Endothelial cell of umbilical vein (primary cell): ENCODE measurements at regions not wholly inside any gene's neighbourhood (a gene's known extent, or its start where the extent isn't known, plus 50 kb on each side); places are given as distances from the start of the nearest gene placed in this dataset.

Experiments
- BruUV-seq: library from RNA; stranded (reverse); fragments of 400-500 nt; replicated peaks from 2 replicates; lab custom pipeline; 2021; lab: Mats Ljungman, UMichigan
- CTCF ChIA-PET: fragments of 300-600, 350-600 bp; sonication (Branson Sonifier 250); formaldehyde crosslinking; loops from one replicate; lab custom pipeline; 2021; ENCODE audit warnings: antibody characterized with exemption, inconsistent platforms; lab: Charles Lee
- POLR2A ChIA-PET: fragments of 300-600, 350-600 bp; sonication (Branson Sonifier 250); formaldehyde crosslinking; loops from one replicate; lab custom pipeline; 2021; ENCODE audit warnings: antibody characterized with exemption, inconsistent platforms; lab: Charles Lee
- DNase-seq: peaks from one replicate; pipeline ENCODE4 v3.0.0-alpha.2; 2011; ENCODE audit warnings: low read depth, low spot score
- FAIRE-seq: peaks from 2 replicates; lab custom pipeline; 2011; peaks lifted over from hg19 to GRCh38; lab: Jason Lieb, UNC
- H2AFZ ChIP-seq: 2 replicates; pipeline ENCODE4 v1.6.0; 2012; ENCODE audit warnings: low read depth, low read length, control low read depth, inconsistent platforms
- H3K27ac ChIP-seq: 2 replicates; pipeline ENCODE4 v1.5.1; 2011; ENCODE audit warnings: low read depth, mild to moderate bottlenecking, control low read depth, low read length, moderate library complexity; ENCODE audit not compliant: insufficient read depth
- H3K27me3 ChIP-seq, 2 experiments: 2 replicates each; pipeline versions ENCODE4 v1.6.0 to v1.6.1; 2011; ENCODE audit warnings: low read length in 2 of 2, mixed read lengths in 1 of 2; ENCODE audit not compliant: control insufficient read depth in 2 of 2, insufficient read depth in 2 of 2
- H3K36me3 ChIP-seq, 2 experiments: 2 replicates in 1 of 2; 3 replicates in 1 of 2; pipeline ENCODE4 v1.5.1; 2011; ENCODE audit warnings: low read length in 2 of 2, mild to moderate bottlenecking in 1 of 2, moderate library complexity in 1 of 2; ENCODE audit not compliant: control insufficient read depth in 2 of 2, insufficient read depth in 2 of 2; ENCODE audit errors: extremely low read depth in 1 of 2
- H3K4me1 ChIP-seq: 3 replicates; pipeline ENCODE4 v1.5.1; 2011; ENCODE audit warnings: mild to moderate bottlenecking, low read length; ENCODE audit not compliant: control insufficient read depth, insufficient read depth; ENCODE audit errors: extremely low read depth
- H3K4me2 ChIP-seq: 2 replicates; pipeline ENCODE4 v1.6.1; 2011; ENCODE audit warnings: low read length, control low read depth, mixed read lengths; ENCODE audit not compliant: insufficient read depth
- H3K4me3 ChIP-seq, 3 experiments: fragments of 200-600 bp in 1 of 3; sonication (generic), shearing (Covaris generic) in 1 of 3; replicated peaks in 1 of 3; 2 replicates each; pipeline ENCODE4 v1.5.1; 2011 to 2016; ENCODE audit warnings: control low read depth in 3 of 3, low read length in 3 of 3, mild to moderate bottlenecking in 2 of 3, inconsistent platforms in 1 of 3, low read depth in 1 of 3, moderate library complexity in 1 of 3; ENCODE audit not compliant: insufficient read depth in 1 of 3
- H3K79me2 ChIP-seq: 2 replicates; pipeline ENCODE4 v1.6.0; 2012; ENCODE audit warnings: low read length, inconsistent platforms; ENCODE audit not compliant: control insufficient read depth, insufficient read depth
- H3K9ac ChIP-seq: replicated peaks from 2 replicates; pipeline ENCODE3; 2011; ENCODE audit warnings: low read length, control low read depth; ENCODE audit not compliant: insufficient read depth; ENCODE audit errors: extremely low read depth
- H3K9me1 ChIP-seq: replicated peaks from 3 replicates; pipeline ENCODE4 v1.6.0; 2011; ENCODE audit warnings: mild to moderate bottlenecking, low read length; ENCODE audit not compliant: control insufficient read depth, insufficient read depth; ENCODE audit errors: extremely low read depth
- H3K9me3 ChIP-seq: replicated peaks from 2 replicates; pipeline ENCODE4 v1.5.1; 2012; ENCODE audit warnings: low read length, inconsistent platforms; ENCODE audit not compliant: control insufficient read depth, insufficient read depth
- H4K20me1 ChIP-seq: replicated peaks from 2 replicates; pipeline ENCODE3; 2011; ENCODE audit warnings: mild to moderate bottlenecking, low read length; ENCODE audit not compliant: control insufficient read depth, insufficient read depth; ENCODE audit errors: extremely low read depth
- EZH2 ChIP-seq: IDR thresholded peaks from 2 replicates; pipeline ENCODE4 v1.6.1; 2012; ENCODE audit warnings: borderline replicate concordance, low read depth, mild to moderate bottlenecking, moderate library complexity, low read length, inconsistent platforms; ENCODE audit not compliant: severe bottlenecking
- FOS ChIP-seq: IDR thresholded peaks from 2 replicates; pipeline ENCODE4 v1.6.1; 2011; ENCODE audit warnings: mild to moderate bottlenecking, low read length, moderate library complexity, borderline replicate concordance; ENCODE audit not compliant: insufficient read depth
- GATA2 ChIP-seq: IDR thresholded peaks from 2 replicates; pipeline ENCODE4 v1.7.0; 2011; ENCODE audit warnings: low read depth, mild to moderate bottlenecking, moderate library complexity, mixed read lengths, low read length; ENCODE audit not compliant: insufficient read length, insufficient read depth
- JUN ChIP-seq: IDR thresholded peaks from 2 replicates; pipeline ENCODE4 v1.6.1; 2011; ENCODE audit warnings: borderline replicate concordance, low read depth; ENCODE audit not compliant: insufficient read length, insufficient read depth
- MAX ChIP-seq: IDR thresholded peaks from 2 replicates; pipeline ENCODE4 v1.6.1; 2011; ENCODE audit not compliant: insufficient read depth, insufficient read length
- MYC ChIP-seq: IDR thresholded peaks from one replicate; pipeline ENCODE4 v1.6.1; 2011; ENCODE audit warnings: mild to moderate bottlenecking, low read depth, low read length
- POLR2A ChIP-seq: IDR thresholded peaks from 2 replicates; pipeline ENCODE4 v1.6.1; 2012; ENCODE audit warnings: low read depth, mild to moderate bottlenecking, control low read depth, low read length
- POLR2AphosphoS5 ChIP-seq: IDR thresholded peaks from 2 replicates; pipeline ENCODE4 v1.6.1; 2012; ENCODE audit warnings: low read depth, mild to moderate bottlenecking, control low read depth, low read length, moderate library complexity; ENCODE audit not compliant: insufficient read depth
- dilution Hi-C: fragments of 300-500 bp; cut with MboI; formaldehyde crosslinking; loops from one replicate; pipeline ENCODE4 v1.15.0; 2019; ENCODE audit warnings: low sequenced_read_pairs; ENCODE audit not compliant: extremely low pct_ligation_motif_present
- intact Hi-C: fragments of 100-400 bp; cut with micrococcal nuclease; formaldehyde crosslinking; loops from one replicate; pipeline ENCODE4 v1.10.0; 2022
- TF ChIP-seq, protein P1 (sequence below), 2 donors: IDR thresholded peaks; 1 replicate in 1 of 2; 2 replicates in 1 of 2; pipeline ENCODE4 v1.5.1; 2011; ENCODE audit warnings: low read length in 2 of 2, mild to moderate bottlenecking in 2 of 2, moderate library complexity in 2 of 2, control low read depth in 1 of 2, inconsistent platforms in 1 of 2, low read depth in 1 of 2; ENCODE audit not compliant: insufficient read depth in 1 of 2; ENCODE audit errors: extremely low read depth in 1 of 2

- Histone ChIP-seq H3K36me3 (peaks cover 0 to 2% of the 10 kb centered on the region in 2 experiments), H3K27me3 (peaks cover 0 to 3% of the 10 kb centered on the region in 2 experiments), H4K20me1 (peaks cover 3% of the 10 kb centered on the region), H3K27ac (no peak overlapping the region), H3K79me2 (no peaks in the 10 kb centered on the region), H3K4me1 (peaks cover 11% of the 10 kb centered on the region), H2AFZ (no peak overlapping the region), H3K4me3 (no peak overlapping the region), H3K9ac (no peak overlapping the region), H3K9me3 (no peaks in the 10 kb centered on the region), H3K4me2 (no peak overlapping the region), H3K9me1 (no peaks in the 10 kb centered on the region)
- DNase-seq = no peak
- CTCF ChIA-PET = no interaction called here
- intact Hi-C loops = loop anchor here (2.0 kb wide), 1 partner anchor 147 kb away; the partner anchor contains the start of gene TMEM168
- dilution Hi-C loops = no loop called here
- no TSS peak for BruUV-seq
- FAIRE-seq = no peak
- POLR2A ChIA-PET = no interaction called here
- TF ChIP-seq GATA2 (no peak), POLR2AphosphoS5 (no peak)
- TF ChIP-seq, protein P1, sequence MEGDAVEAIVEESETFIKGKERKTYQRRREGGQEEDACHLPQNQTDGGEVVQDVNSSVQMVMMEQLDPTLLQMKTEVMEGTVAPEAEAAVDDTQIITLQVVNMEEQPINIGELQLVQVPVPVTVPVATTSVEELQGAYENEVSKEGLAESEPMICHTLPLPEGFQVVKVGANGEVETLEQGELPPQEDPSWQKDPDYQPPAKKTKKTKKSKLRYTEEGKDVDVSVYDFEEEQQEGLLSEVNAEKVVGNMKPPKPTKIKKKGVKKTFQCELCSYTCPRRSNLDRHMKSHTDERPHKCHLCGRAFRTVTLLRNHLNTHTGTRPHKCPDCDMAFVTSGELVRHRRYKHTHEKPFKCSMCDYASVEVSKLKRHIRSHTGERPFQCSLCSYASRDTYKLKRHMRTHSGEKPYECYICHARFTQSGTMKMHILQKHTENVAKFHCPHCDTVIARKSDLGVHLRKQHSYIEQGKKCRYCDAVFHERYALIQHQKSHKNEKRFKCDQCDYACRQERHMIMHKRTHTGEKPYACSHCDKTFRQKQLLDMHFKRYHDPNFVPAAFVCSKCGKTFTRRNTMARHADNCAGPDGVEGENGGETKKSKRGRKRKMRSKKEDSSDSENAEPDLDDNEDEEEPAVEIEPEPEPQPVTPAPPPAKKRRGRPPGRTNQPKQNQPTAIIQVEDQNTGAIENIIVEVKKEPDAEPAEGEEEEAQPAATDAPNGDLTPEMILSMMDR (IDR thresholded peaks at IDR 0.05; ENCODE audit: extremely low read depth in 1 of 2, insufficient read depth in 1 of 2, low read depth in 1 of 2, low read length in 2 of 2) = no peak
Measured at GRCh38 chr7:112937651-112938415, 147.6 kb upstream of the TMEM168 start.

- no peaks in the 10 kb centered on the region for H3K9me1 ChIP-seq
- H3K79me2 ChIP-seq = no peaks in the 10 kb centered on the region
- H3K4me2 ChIP-seq = no peak overlapping the region
- no peak overlapping the region for H2AFZ ChIP-seq
- H3K9me3 ChIP-seq = no peaks in the 10 kb centered on the region
- dilution Hi-C loops (no loop called here), intact Hi-C loops (no loop called here)
- H3K9ac ChIP-seq = no peak overlapping the region
- FAIRE-seq (no peak), DNase-seq (no peak)
- ChIA-PET CTCF (no interaction called here), POLR2A (no interaction called here)
- H3K27me3 ChIP-seq = no peaks in the 10 kb centered on the region
- H3K4me3 ChIP-seq = no peak overlapping the region
- TF ChIP-seq GATA2 = no peak
- TF ChIP-seq FOS = no peak
- TF ChIP-seq, protein P1 (IDR thresholded peaks at IDR 0.05; ENCODE audit: extremely low read depth in 1 of 2, insufficient read depth in 1 of 2, low read depth in 1 of 2, low read length in 2 of 2) = no peak
- TF ChIP-seq EZH2 = no peak
- no peak for TF ChIP-seq MAX
- no peak for TF ChIP-seq POLR2AphosphoS5
- no peak for TF ChIP-seq POLR2A
- no peak for TF ChIP-seq MYC
- TF ChIP-seq JUN = no peak
- H3K36me3 ChIP-seq = peaks cover 0 to 2% of the 10 kb centered on the region in 2 experiments
- H3K4me1 ChIP-seq = peaks cover 6% of the 10 kb centered on the region
- no peak overlapping the region for H3K27ac ChIP-seq
- H4K20me1 ChIP-seq = peaks cover 3% of the 10 kb centered on the region
- no TSS peak for BruUV-seq
Measured at GRCh38 chr7:112933598-112933997, 143.4 kb upstream of the TMEM168 start.
